C4-2B (cell line): ENCODE measurements at regions not wholly inside any gene's neighbourhood (a gene's known extent, or its start where the extent isn't known, plus 50 kb on each side); places are given as distances from the start of the nearest gene placed in this dataset.

Experiments
- CTCF ChIP-seq: fragments of 450-650 bp; conservative IDR thresholded peaks from 2 replicates; pipeline ENCODE4 v1.5.1; 2017; ENCODE audit warnings: mild to moderate bottlenecking
- ZFX ChIP-seq: fragments of 450-650 bp; IDR thresholded peaks from 2 replicates; pipeline ENCODE4 v1.6.1; 2017

GRCh38 chr16:22678311-22678710 is 135.7 kb upstream of the HS3ST2 start:
- TF ChIP-seq CTCF (no peak), ZFX (no peak)
